ENCODE measurements at regions not wholly inside any gene's neighbourhood (a gene's known extent, or its start where the extent isn't known, plus 50 kb on each side); places are given as distances from the start of the nearest gene placed in this dataset.
"Not testable (repeated sequence)": the region's sequence is repeated elsewhere in the genome, so short reads cannot be mapped to it uniquely, and the experiment has no call there.

DNA sequence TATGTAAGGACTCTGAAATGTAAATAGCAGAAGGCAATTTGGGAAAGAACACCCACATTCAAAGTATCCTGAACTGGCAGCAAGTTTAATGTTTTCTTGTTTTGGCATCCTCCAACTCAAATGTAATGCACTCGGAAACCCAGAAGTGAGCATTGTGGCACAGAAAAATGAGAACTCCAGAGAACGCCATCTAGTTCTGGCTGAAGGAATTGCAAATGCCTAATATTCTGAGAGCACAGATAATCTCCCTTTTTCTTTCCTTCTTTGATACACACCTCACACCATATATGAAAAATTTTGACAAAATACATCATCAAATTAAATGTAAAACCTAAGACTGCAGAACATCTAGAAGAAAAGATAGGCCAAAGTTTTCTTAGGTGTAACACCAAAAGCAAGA, 52.1 kb downstream of the PWWP3B start:
- DNase-seq = no peak
- Mint-ChIP-seq H3K9me3 (no peaks in the 10 kb centered on the region), H3K4me1 (no peaks in the 10 kb centered on the region), H3K4me3 (no peak overlapping the region), H3K36me3 (ENCODE audit: low read depth) (no peaks in the 10 kb centered on the region), H3K27ac (no peak overlapping the region), H3K27me3 (no peaks in the 10 kb centered on the region)
- intact Hi-C loops (cut with micrococcal nuclease) = no loop called here

- DNase-seq = no peak
- Mint-ChIP-seq H3K27ac (no peak overlapping the region), H3K36me3 (ENCODE audit: low read depth) (no peaks in the 10 kb centered on the region), H3K9me3 (no peaks in the 10 kb centered on the region), H3K4me1 (no peaks in the 10 kb centered on the region), H3K27me3 (no peaks in the 10 kb centered on the region), H3K4me3 (no peak overlapping the region)
- intact Hi-C loops (cut with micrococcal nuclease) = no loop called here
Measured at GRCh38 chrX:106243376-106243775, 75.3 kb downstream of the PWWP3B start.

- Mint-ChIP-seq H3K9me3 (no peaks in the 10 kb centered on the region), H3K4me1 (no peaks in the 10 kb centered on the region), H3K36me3 (ENCODE audit: low read depth) (no peaks in the 10 kb centered on the region), H3K27ac (no peak overlapping the region), H3K4me3 (no peak overlapping the region), H3K27me3 (no peaks in the 10 kb centered on the region)
- no peak for DNase-seq
- intact Hi-C loops (cut with micrococcal nuclease) = no loop called here
Measured at GRCh38 chrX:106246511-106246910, 78.4 kb downstream of the PWWP3B start.

- Mint-ChIP-seq H3K4me3 (no peak overlapping the region), H3K9me3 (no peaks in the 10 kb centered on the region), H3K4me1 (no peaks in the 10 kb centered on the region), H3K27me3 (no peaks in the 10 kb centered on the region), H3K36me3 (ENCODE audit: low read depth) (no peaks in the 10 kb centered on the region), H3K27ac (no peak overlapping the region)
- no peak for DNase-seq
- intact Hi-C loops (cut with micrococcal nuclease) = no loop called here
Measured at GRCh38 chrX:106247162-106247561, 79.1 kb downstream of the PWWP3B start.

DNA sequence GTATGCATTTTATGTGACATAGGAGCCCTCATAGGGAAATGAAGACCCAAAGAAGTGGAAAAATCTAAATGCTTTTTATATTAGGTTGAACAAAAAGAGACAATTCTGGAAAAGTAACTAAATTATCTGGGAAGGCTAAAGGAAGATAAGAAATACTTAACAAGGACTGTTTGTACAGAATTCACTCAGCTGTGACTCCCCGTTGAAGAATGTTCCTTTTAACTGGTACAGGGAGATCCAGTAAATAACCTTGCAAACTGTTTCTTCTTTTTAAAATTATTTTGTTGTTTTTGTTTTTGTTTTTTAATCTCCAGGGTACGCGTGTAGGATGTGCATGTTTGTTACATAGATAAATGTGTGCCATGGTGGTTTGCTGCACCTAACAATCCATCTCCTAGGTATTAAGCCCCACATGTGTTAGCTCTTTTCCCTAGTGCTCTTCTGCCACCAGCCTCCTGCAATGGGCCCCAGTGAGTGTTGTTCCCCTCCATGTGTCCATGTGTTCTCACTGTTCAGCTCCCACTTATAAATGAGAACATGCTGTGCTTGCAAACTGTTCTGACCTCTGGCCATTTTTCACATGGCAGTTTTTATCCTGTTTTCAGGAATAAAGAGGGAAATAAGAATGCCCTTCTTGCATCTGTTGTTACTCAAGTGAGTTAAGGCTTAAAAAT, 81.7 kb downstream of the PWWP3B start:
- no peak for DNase-seq
- H3K27me3 Mint-ChIP-seq = no peaks in the 10 kb centered on the region
- no peaks in the 10 kb centered on the region for H3K9me3 Mint-ChIP-seq
- no peaks in the 10 kb centered on the region for H3K4me1 Mint-ChIP-seq
- H3K36me3 Mint-ChIP-seq (ENCODE audit: low read depth) = no peaks in the 10 kb centered on the region
- H3K4me3 Mint-ChIP-seq = no peak overlapping the region
- intact Hi-C loops (cut with micrococcal nuclease) = no loop called here
- no peak overlapping the region for H3K27ac Mint-ChIP-seq

DNA sequence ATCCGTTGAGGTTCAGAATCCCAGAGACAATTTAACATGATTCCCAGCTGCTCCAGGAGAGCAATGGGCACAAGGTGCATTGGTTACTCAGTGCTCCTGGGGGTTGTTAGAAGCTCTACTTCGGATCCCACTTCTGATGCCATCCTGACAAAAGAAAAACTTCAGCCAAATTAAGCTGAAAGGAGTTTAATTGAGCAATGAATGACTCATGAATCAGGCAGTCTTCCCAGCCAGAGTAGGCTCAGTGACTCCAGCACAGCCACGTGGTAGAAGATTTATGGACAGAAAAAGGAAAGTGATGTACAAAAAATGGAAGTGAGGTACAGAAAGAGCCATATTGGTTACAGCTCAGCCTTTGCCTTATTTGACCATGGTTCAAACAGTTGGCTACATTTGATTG, 95.7 kb downstream of the PWWP3B start:
- H3K4me1 Mint-ChIP-seq = no peaks in the 10 kb centered on the region
- no peak for DNase-seq
- no peaks in the 10 kb centered on the region for H3K9me3 Mint-ChIP-seq
- no peaks in the 10 kb centered on the region for H3K36me3 Mint-ChIP-seq (ENCODE audit: low read depth)
- H3K4me3 Mint-ChIP-seq = no peak overlapping the region
- intact Hi-C loops (cut with micrococcal nuclease) = no loop called here
- H3K27ac Mint-ChIP-seq = no peak overlapping the region
- H3K27me3 Mint-ChIP-seq = no peaks in the 10 kb centered on the region

DNA sequence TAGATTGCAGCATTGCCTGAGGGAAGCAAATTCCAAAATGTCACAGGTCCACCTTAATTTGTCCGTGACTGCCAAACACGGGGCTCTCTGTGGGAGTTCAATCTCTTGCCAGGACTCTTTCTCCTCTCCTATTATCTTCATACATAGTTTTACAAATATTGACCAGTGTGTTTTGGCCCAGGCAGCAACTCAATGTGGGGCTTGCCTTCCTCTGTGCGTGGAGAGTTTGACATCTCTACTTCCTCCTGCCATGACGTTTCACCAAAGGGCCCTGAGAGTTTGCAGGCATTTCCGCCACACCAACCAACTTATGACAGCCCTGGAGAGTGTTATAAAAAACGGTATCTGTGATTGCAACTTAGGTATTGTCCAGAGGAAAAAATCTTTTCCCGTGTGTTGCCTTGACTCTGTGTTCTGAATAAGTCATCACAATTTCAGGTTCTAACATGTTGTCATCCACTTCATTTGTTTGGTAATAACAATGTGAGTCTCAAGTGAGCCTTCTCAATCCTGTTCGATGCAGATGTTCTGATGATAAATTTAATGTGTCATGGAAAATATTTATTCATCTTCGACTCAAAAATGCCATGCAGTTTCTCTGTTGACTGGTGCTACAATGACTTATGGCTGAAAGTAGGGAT, 106.0 kb downstream of the PWWP3B start:
- intact Hi-C loops (cut with micrococcal nuclease); H3K27me3 Mint-ChIP-seq; H3K4me1 Mint-ChIP-seq; H3K27ac Mint-ChIP-seq; H3K4me3 Mint-ChIP-seq; H3K9me3 Mint-ChIP-seq; H3K36me3 Mint-ChIP-seq (ENCODE audit: low read depth); DNase-seq: not testable (repeated sequence)

GRCh38 chrX:106275172-106275571, 107.1 kb downstream of the PWWP3B start:
- H3K4me1 Mint-ChIP-seq; H3K36me3 Mint-ChIP-seq (ENCODE audit: low read depth); H3K9me3 Mint-ChIP-seq; H3K27me3 Mint-ChIP-seq; intact Hi-C loops (cut with micrococcal nuclease); DNase-seq; H3K27ac Mint-ChIP-seq; H3K4me3 Mint-ChIP-seq: not testable (repeated sequence)

DNA sequence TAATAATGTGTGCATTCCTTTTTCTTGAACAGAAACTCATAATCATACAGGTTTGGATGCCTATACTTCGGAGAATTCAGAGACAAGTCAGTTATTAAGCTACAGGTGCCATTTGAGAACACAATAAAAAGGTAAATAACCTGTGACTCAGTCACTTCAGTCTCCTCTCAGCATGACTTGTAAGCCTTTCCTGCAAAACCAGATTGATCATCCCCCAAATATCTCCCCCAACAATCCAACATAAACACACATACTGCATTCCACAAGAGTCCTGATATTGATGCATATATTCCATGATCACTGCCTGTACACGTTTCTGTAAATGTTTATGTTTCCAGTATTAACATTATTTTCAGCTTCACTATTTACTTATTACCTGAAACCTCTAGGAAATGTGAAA, 110.8 kb downstream of the PWWP3B start:
- H3K27ac Mint-ChIP-seq = no peak overlapping the region
- intact Hi-C loops (cut with micrococcal nuclease) = no loop called here
- DNase-seq = no peak
- H3K4me3 Mint-ChIP-seq = no peak overlapping the region
- no peaks in the 10 kb centered on the region for H3K27me3 Mint-ChIP-seq
- no peaks in the 10 kb centered on the region for H3K9me3 Mint-ChIP-seq
- no peaks in the 10 kb centered on the region for H3K36me3 Mint-ChIP-seq (ENCODE audit: low read depth)
- H3K4me1 Mint-ChIP-seq = no peaks in the 10 kb centered on the region

DNA sequence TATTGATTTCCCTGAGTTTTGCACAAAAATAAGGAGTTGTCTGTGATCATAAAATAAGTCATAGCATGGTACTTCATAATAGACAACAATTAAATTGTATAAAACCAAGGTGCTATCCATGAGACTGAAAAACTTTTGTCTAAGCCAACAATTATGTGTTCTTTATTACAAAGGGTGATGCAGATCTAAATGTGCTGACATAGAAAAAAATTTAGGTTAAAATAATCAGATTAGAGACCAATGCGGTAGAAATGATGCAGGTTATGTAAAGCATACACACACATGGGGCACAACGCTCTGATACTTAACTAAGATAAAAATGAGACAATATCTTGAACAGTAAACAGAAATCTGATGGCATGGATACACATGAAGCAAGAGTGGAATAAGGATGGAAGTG, 113.3 kb downstream of the PWWP3B start:
- Mint-ChIP-seq H3K36me3 (ENCODE audit: low read depth) (no peaks in the 10 kb centered on the region), H3K4me1 (no peaks in the 10 kb centered on the region), H3K9me3 (no peaks in the 10 kb centered on the region), H3K27me3 (no peaks in the 10 kb centered on the region), H3K27ac (no peak overlapping the region), H3K4me3 (no peak overlapping the region)
- DNase-seq = no peak
- intact Hi-C loops (cut with micrococcal nuclease) = no loop called here

DNA sequence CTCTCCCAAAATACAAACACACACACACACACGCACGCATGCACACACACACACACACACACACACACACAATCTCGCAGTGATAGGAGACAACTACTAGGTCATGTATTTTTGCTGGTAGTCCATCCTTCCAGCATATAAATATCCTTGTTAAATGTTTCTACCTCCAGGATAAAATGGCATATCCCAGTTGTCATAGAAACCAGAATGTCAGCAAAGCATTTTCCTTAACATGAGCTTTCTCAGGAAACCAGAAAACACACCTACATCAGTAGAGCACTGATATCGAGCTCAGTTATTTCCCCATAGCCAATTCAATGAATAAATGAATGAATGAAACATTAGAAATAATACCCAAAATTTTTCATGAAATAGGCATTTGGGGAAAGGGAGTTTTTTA, 115.7 kb downstream of the PWWP3B start:
- no peak overlapping the region for H3K27ac Mint-ChIP-seq
- intact Hi-C loops (cut with micrococcal nuclease) = no loop called here
- no peaks in the 10 kb centered on the region for H3K27me3 Mint-ChIP-seq
- DNase-seq = no peak
- H3K36me3 Mint-ChIP-seq (ENCODE audit: low read depth) = no peaks in the 10 kb centered on the region
- no peaks in the 10 kb centered on the region for H3K4me1 Mint-ChIP-seq
- no peak overlapping the region for H3K4me3 Mint-ChIP-seq
- H3K9me3 Mint-ChIP-seq = no peaks in the 10 kb centered on the region

DNA sequence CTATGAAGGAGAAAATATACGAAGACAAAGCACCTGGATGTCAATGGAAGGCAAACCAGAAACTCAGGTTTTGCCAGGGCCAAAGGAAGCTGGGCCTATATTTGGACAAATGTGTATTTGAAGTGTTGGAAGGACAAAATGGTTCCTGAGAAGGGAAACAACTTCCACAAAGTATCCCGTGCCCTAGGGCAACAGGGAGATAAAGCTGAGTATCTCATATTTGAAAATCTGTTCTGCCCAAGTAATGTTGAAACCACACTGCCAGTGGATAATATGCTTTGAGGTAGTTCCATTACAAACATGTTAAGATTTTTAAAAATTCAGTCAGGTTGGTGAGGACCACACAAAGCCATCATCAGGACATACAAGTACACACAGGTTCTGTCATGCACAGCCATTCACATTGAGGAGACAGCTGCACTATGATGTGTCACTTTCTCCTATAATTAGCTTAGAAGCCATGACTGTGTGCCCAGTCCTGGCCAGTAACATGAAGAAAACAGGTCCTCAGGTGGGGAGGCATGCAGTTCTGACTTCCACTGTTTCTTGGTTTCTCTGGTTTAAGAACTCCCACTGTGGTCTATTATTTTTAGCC, 116.4 kb downstream of the PWWP3B start:
- Mint-ChIP-seq H3K4me1 (no peaks in the 10 kb centered on the region), H3K27me3 (no peaks in the 10 kb centered on the region), H3K27ac (no peak overlapping the region), H3K4me3 (no peak overlapping the region), H3K36me3 (ENCODE audit: low read depth) (no peaks in the 10 kb centered on the region), H3K9me3 (no peaks in the 10 kb centered on the region)
- intact Hi-C loops (cut with micrococcal nuclease) = no loop called here
- no peak for DNase-seq

GRCh38 chrX:106286053-106286650, 118.0 kb downstream of the PWWP3B start:
- Mint-ChIP-seq H3K36me3 (ENCODE audit: low read depth) (no peaks in the 10 kb centered on the region), H3K27me3 (no peaks in the 10 kb centered on the region), H3K9me3 (no peaks in the 10 kb centered on the region), H3K4me3 (no peak overlapping the region), H3K4me1 (no peaks in the 10 kb centered on the region), H3K27ac (no peak overlapping the region)
- intact Hi-C loops (cut with micrococcal nuclease) = no loop called here
- no peak for DNase-seq

- intact Hi-C loops (cut with micrococcal nuclease); DNase-seq; H3K27me3 Mint-ChIP-seq; H3K9me3 Mint-ChIP-seq; H3K4me3 Mint-ChIP-seq; H3K27ac Mint-ChIP-seq; H3K4me1 Mint-ChIP-seq; H3K36me3 Mint-ChIP-seq (ENCODE audit: low read depth): not testable (repeated sequence)
Measured at GRCh38 chrX:106290778-106291177, 122.7 kb downstream of the PWWP3B start.

Data from activated CD4-positive, alpha-beta T cell treated with anti-CD3 and anti-CD28 coated beads, Interleukin-2, amount 10 ng/mL, durations not matched to agents 24 days and 14 days (primary cell).